ENCODE measurements at regions not wholly inside any gene's neighbourhood (a gene's known extent, or its start where the extent isn't known, plus 50 kb on each side); places are given as distances from the start of the nearest gene placed in this dataset.

- TF ChIP-seq POLR2A (IDR thresholded peaks at IDR 0.05): no peak
- TF ChIP-seq CTCF (IDR thresholded peaks at IDR 0.05): no peak
- TF ChIP-seq POLR2AphosphoS5 (IDR thresholded peaks at IDR 0.05): no peak
- no peak for TF ChIP-seq EP300 (IDR thresholded peaks at IDR 0.05)
- no peaks in the 10 kb centered on the region for H3K9me3 ChIP-seq
- 95 to 100% methylated on average over 2 of the region's 2 CpGs for WGBS, 2 donors
Measured at GRCh38 chr9:1951446-1951845, 63.7 kb upstream of the SMARCA2 start.

GRCh38 chr9:1952001-1952400, 63.1 kb upstream of the SMARCA2 start:
- Histone ChIP-seq H3K27ac (no peak overlapping the region), H3K27me3 (no peaks in the 10 kb centered on the region), H3K9me3 (no peaks in the 10 kb centered on the region), H3K36me3 (no peaks in the 10 kb centered on the region), H3K4me3 (no peak overlapping the region), H3K4me1 (no peaks in the 10 kb centered on the region)
- ATAC-seq (ENCODE audit: low FRiP score in 2 of 2) (no peak), DNase-seq (no peak)
- WGBS, 2 donors: 83 to 90% methylated on average over 3 of the region's 3 CpGs
- no peak for TF ChIP-seq POLR2A (IDR thresholded peaks at IDR 0.05)
- TF ChIP-seq POLR2AphosphoS5 (IDR thresholded peaks at IDR 0.05): no peak
- TF ChIP-seq EP300 (IDR thresholded peaks at IDR 0.05): no peak
- TF ChIP-seq CTCF (IDR thresholded peaks at IDR 0.05): no peak

More at GRCh38 chr9:1951446-1951845, 63.7 kb upstream of the SMARCA2 start:
- no peaks in the 10 kb centered on the region for H3K36me3 ChIP-seq
- DNase-seq: no peak
- no peaks in the 10 kb centered on the region for H3K4me1 ChIP-seq
- no peak overlapping the region for H3K4me3 ChIP-seq
- H3K27ac ChIP-seq: no peak overlapping the region
- no peaks in the 10 kb centered on the region for H3K27me3 ChIP-seq
- no peak for ATAC-seq (ENCODE audit: low FRiP score in 2 of 2)

GRCh38 chr9:1954238-1954637, 60.9 kb upstream of the SMARCA2 start:
- DNase-seq: no peak
- no peaks in the 10 kb centered on the region for H3K27me3 ChIP-seq
- no peak for ATAC-seq (ENCODE audit: low FRiP score in 2 of 2)
- H3K4me1 ChIP-seq: no peaks in the 10 kb centered on the region
- H3K36me3 ChIP-seq: no peaks in the 10 kb centered on the region
- WGBS, 2 donors: 94 to 100% methylated on average over 2 of the region's 2 CpGs
- no peak overlapping the region for H3K27ac ChIP-seq
- H3K4me3 ChIP-seq: no peak overlapping the region
- no peak for TF ChIP-seq POLR2A (IDR thresholded peaks at IDR 0.05)
- TF ChIP-seq CTCF (IDR thresholded peaks at IDR 0.05): no peak
- no peak for TF ChIP-seq EP300 (IDR thresholded peaks at IDR 0.05)
- no peak for TF ChIP-seq POLR2AphosphoS5 (IDR thresholded peaks at IDR 0.05)
- no peaks in the 10 kb centered on the region for H3K9me3 ChIP-seq

- WGBS, 2 donors: 72 to 78% methylated on average over 1 of the region's 1 CpG
- H3K27me3 ChIP-seq: no peaks in the 10 kb centered on the region
- no peaks in the 10 kb centered on the region for H3K4me1 ChIP-seq
- H3K27ac ChIP-seq: no peak overlapping the region
- no peak overlapping the region for H3K4me3 ChIP-seq
- TF ChIP-seq CTCF (IDR thresholded peaks at IDR 0.05) (no peak), POLR2AphosphoS5 (IDR thresholded peaks at IDR 0.05) (no peak), POLR2A (IDR thresholded peaks at IDR 0.05) (no peak), EP300 (IDR thresholded peaks at IDR 0.05) (no peak)
- H3K9me3 ChIP-seq: no peaks in the 10 kb centered on the region
- no peaks in the 10 kb centered on the region for H3K36me3 ChIP-seq
- ATAC-seq (ENCODE audit: low FRiP score in 2 of 2) (no peak), DNase-seq (no peak)
Measured at GRCh38 chr9:1956958-1957357, 58.2 kb upstream of the SMARCA2 start.

- no peak overlapping the region for H3K27ac ChIP-seq
- no peak overlapping the region for H3K4me3 ChIP-seq
- TF ChIP-seq POLR2A (IDR thresholded peaks at IDR 0.05): no peak
- TF ChIP-seq EP300 (IDR thresholded peaks at IDR 0.05): no peak
- TF ChIP-seq POLR2AphosphoS5 (IDR thresholded peaks at IDR 0.05): no peak
- no peak for TF ChIP-seq CTCF (IDR thresholded peaks at IDR 0.05)
- no peaks in the 10 kb centered on the region for H3K36me3 ChIP-seq
- no peaks in the 10 kb centered on the region for H3K27me3 ChIP-seq
- ATAC-seq (ENCODE audit: low FRiP score in 2 of 2) (no peak), DNase-seq (no peak)
- 92 to 97% methylated on average over 2 of the region's 2 CpGs for WGBS, 2 donors
- no peaks in the 10 kb centered on the region for H3K4me1 ChIP-seq
- no peaks in the 10 kb centered on the region for H3K9me3 ChIP-seq
Measured at GRCh38 chr9:1957856-1958255, 57.3 kb upstream of the SMARCA2 start.
